H9 (cell line): ENCODE measurements at regions not wholly inside any gene's neighbourhood (a gene's known extent, or its start where the extent isn't known, plus 50 kb on each side); places are given as distances from the start of the nearest gene placed in this dataset.

ENCODE experiments used
- DNase-seq: peaks from one replicate; pipeline ENCODE4 v3.0.0-alpha.2; 2017
- H2AFZ ChIP-seq: one replicate; pipeline ENCODE4 v1.6.1; 2013; ENCODE audit warnings: mild to moderate bottlenecking, low read length, control low read depth, moderate library complexity
- H2AK5ac ChIP-seq: 2 replicates; pipeline ENCODE4 v1.6.1; 2013; ENCODE audit warnings: low read length, control low read depth, mixed read lengths; ENCODE audit not compliant: insufficient read length
- H2BK120ac ChIP-seq: one replicate; pipeline ENCODE4 v1.6.1; 2013; ENCODE audit warnings: low read depth, mild to moderate bottlenecking, low read length, control low read depth, inconsistent platforms; ENCODE audit not compliant: poor library complexity, severe bottlenecking
- H2BK12ac ChIP-seq: 2 replicates; pipeline ENCODE4 v1.6.1; 2013; ENCODE audit warnings: low read length, control low read depth, mixed read lengths, low read depth; ENCODE audit not compliant: insufficient read length
- H2BK15ac ChIP-seq: 2 replicates; pipeline ENCODE4 v1.6.1; 2013; ENCODE audit warnings: low read depth, low read length, control low read depth
- H2BK20ac ChIP-seq: one replicate; pipeline ENCODE4 v1.6.1; 2013; ENCODE audit warnings: low read depth, mild to moderate bottlenecking, low read length, control low read depth, inconsistent platforms; ENCODE audit not compliant: poor library complexity, severe bottlenecking
- H2BK5ac ChIP-seq: 2 replicates; pipeline ENCODE4 v1.6.1; 2013; ENCODE audit warnings: low read length, control low read depth, mixed read lengths; ENCODE audit not compliant: insufficient read length
- H3K14ac ChIP-seq: 2 replicates; pipeline ENCODE4 v1.6.1; 2013; ENCODE audit warnings: low read length, control low read depth; ENCODE audit not compliant: insufficient read depth
- H3K18ac ChIP-seq: 2 replicates; pipeline ENCODE4 v1.6.1; 2013; ENCODE audit warnings: low read depth, mild to moderate bottlenecking, mixed read lengths, low read length, control low read depth; ENCODE audit not compliant: insufficient read length
- H3K23ac ChIP-seq: 2 replicates; pipeline ENCODE4 v1.6.1; 2013; ENCODE audit warnings: low read length, control low read depth, mixed read lengths, low read depth; ENCODE audit not compliant: insufficient read length
- H3K23me2 ChIP-seq: 2 replicates; pipeline ENCODE4 v1.6.1; 2013; ENCODE audit warnings: low read depth, mild to moderate bottlenecking, mixed read lengths, low read length, control low read depth; ENCODE audit not compliant: insufficient read length, poor library complexity, severe bottlenecking
- H3K27ac ChIP-seq: 2 replicates; pipeline ENCODE4 v1.5.1; 2013; ENCODE audit warnings: low read length, control low read depth, mixed read lengths, low read depth; ENCODE audit not compliant: insufficient read length
- H3K27me3 ChIP-seq: 2 replicates; pipeline ENCODE4 v1.6.1; 2013; ENCODE audit warnings: low read length, control low read depth, inconsistent platforms; ENCODE audit not compliant: insufficient read depth
- H3K4ac ChIP-seq: 2 replicates; pipeline ENCODE4 v1.6.1; 2013; ENCODE audit warnings: low read depth, mild to moderate bottlenecking, control low read depth, inconsistent platforms, low read length, moderate library complexity
- H3K4me1 ChIP-seq: 2 replicates; pipeline ENCODE4 v1.6.1; 2013; ENCODE audit warnings: low read length, control low read depth, inconsistent platforms; ENCODE audit not compliant: insufficient read depth
- H3K4me2 ChIP-seq: 2 replicates; pipeline ENCODE4 v1.6.1; 2013; ENCODE audit warnings: low read length, control low read depth, mixed read lengths; ENCODE audit not compliant: insufficient read length, insufficient read depth
- H3K56ac ChIP-seq: 2 replicates; pipeline ENCODE4 v1.6.1; 2013; ENCODE audit warnings: low read depth, mild to moderate bottlenecking, mixed read lengths, low read length, control low read depth; ENCODE audit not compliant: insufficient read length
- H3K79me1 ChIP-seq: 2 replicates; pipeline ENCODE4 v1.6.1; 2013; ENCODE audit warnings: low read depth, mild to moderate bottlenecking, moderate library complexity, low read length, control low read depth, inconsistent platforms; ENCODE audit not compliant: insufficient read depth, poor library complexity, severe bottlenecking
- H3K79me2 ChIP-seq: 2 replicates; pipeline ENCODE4 v1.6.1; 2013; ENCODE audit warnings: low read length, control low read depth, inconsistent platforms; ENCODE audit not compliant: insufficient read depth
- H3K9ac ChIP-seq: 2 replicates; pipeline ENCODE4 v1.6.1; 2013; ENCODE audit warnings: low read length, control low read depth, mixed read lengths; ENCODE audit not compliant: insufficient read length; ENCODE audit errors: extremely low read depth
- H3K9me3 ChIP-seq: one replicate; pipeline ENCODE4 v1.6.1; 2013; ENCODE audit warnings: low read depth, low read length, inconsistent platforms; ENCODE audit not compliant: control insufficient read depth
- H3T11ph ChIP-seq: one replicate; pipeline ENCODE4 v1.6.1; 2013; ENCODE audit warnings: mild to moderate bottlenecking, low read length, control low read depth, inconsistent platforms
- H4K20me1 ChIP-seq: one replicate; pipeline ENCODE4 v1.6.1; 2013; ENCODE audit not compliant: control insufficient read depth, insufficient read length, insufficient read depth
- H4K5ac ChIP-seq: 2 replicates; pipeline ENCODE4 v1.6.1; 2013; ENCODE audit warnings: low read depth, mild to moderate bottlenecking, mixed read lengths, low read length, control low read depth; ENCODE audit not compliant: insufficient read length
- H4K8ac ChIP-seq: replicated peaks from 2 replicates; pipeline ENCODE4 v1.6.1; 2013; ENCODE audit warnings: low read length, control low read depth, mixed read lengths, low read depth; ENCODE audit not compliant: insufficient read length
- H4K91ac ChIP-seq: 2 replicates; pipeline ENCODE4 v1.6.1; 2013; ENCODE audit warnings: low read depth, mild to moderate bottlenecking, moderate library complexity, mixed read lengths, low read length, control low read depth; ENCODE audit not compliant: insufficient read length
- H3K27ac Mint-ChIP-seq, 3 experiments: 2 replicates in 2 of 3; 3 replicates in 1 of 3; pipeline ENCODE4 v1.8.0; 2020 to 2021; ENCODE audit warnings: mixed read lengths in 3 of 3, mild to moderate bottlenecking in 1 of 3, moderate library complexity in 1 of 3
- H3K27me3 Mint-ChIP-seq: 2 replicates; pipeline ENCODE4 v1.8.0; 2021; ENCODE audit warnings: low read depth, mild to moderate bottlenecking, moderate library complexity, mixed read lengths
- H3K36me3 Mint-ChIP-seq, 3 experiments: 2 replicates in 2 of 3; 3 replicates in 1 of 3; pipeline ENCODE4 v1.8.0; 2020 to 2021; ENCODE audit warnings: low read depth in 3 of 3, mixed read lengths in 3 of 3; ENCODE audit not compliant: insufficient read depth in 1 of 3
- H3K4me1 Mint-ChIP-seq, 2 experiments: 2 replicates each; pipeline ENCODE4 v1.8.0; 2020; ENCODE audit warnings: mixed read lengths in 2 of 2
- H3K4me3 Mint-ChIP-seq, 2 experiments: 2 replicates in 1 of 2; 3 replicates in 1 of 2; pipeline ENCODE4 v1.8.0; 2020 to 2021; ENCODE audit warnings: mild to moderate bottlenecking in 2 of 2, mixed read lengths in 2 of 2, moderate library complexity in 1 of 2
- H3K9me3 Mint-ChIP-seq, 2 experiments: 2 replicates in 1 of 2; 3 replicates in 1 of 2; pipeline ENCODE4 v1.8.0; 2020; ENCODE audit warnings: mild to moderate bottlenecking in 2 of 2, mixed read lengths in 2 of 2, moderate library complexity in 1 of 2
- WGBS: extraction: QIAGEN DNeasy Blood & Tissue Kit; methylation state at CpG from one replicate; pipeline ENCODE4 v1.1.7; 2013; ENCODE audit warnings: missing lambda C conversion rate, low lambda C conversion rate, mixed read lengths; ENCODE audit not compliant: insufficient read length; ENCODE audit errors: extremely low coverage; 5-methylcytosine and 5-hydroxymethylcytosine counted together
- TF ChIP-seq, protein P1 (sequence below): fragments of 200-600 bp; sonication (generic); conservative IDR thresholded peaks from 3 replicates; pipeline ENCODE4 v1.8.0; 2021; ENCODE audit warnings: antibody characterized with exemption, mild to moderate bottlenecking

GRCh38 chr1:109846162-109846561 is 64.5 kb upstream of the CSF1 start:
- no peaks in the 10 kb centered on the region for H3K27me3 ChIP-seq
- Mint-ChIP-seq H3K36me3 (peaks cover 3 to 6% (median 5%) of the 10 kb centered on the region in 3 experiments; a peak in 6 of 7 replicates), H3K9me3 (peaks cover 0 to 10% of the 10 kb centered on the region in 2 experiments; a peak in 3 of 5 replicates), H3K27me3 (no peaks in the 10 kb centered on the region), H3K4me1 (no peaks in the 10 kb centered on the region; a peak in 1 of 4 replicates), H3K4me3 (no peak overlapping the region), H3K27ac (no peak overlapping the region)
- H4K8ac ChIP-seq: no peak overlapping the region
- WGBS: no CpG with 5 or more reads among the region's 3 CpGs
- no peaks in the 10 kb centered on the region for H3K79me2 ChIP-seq
- H3K4ac ChIP-seq: no peak overlapping the region
- no peak overlapping the region for H3K9ac ChIP-seq
- H3T11ph ChIP-seq: no peak overlapping the region
- H2AK5ac ChIP-seq: no peak overlapping the region
- no peak overlapping the region for H3K23ac ChIP-seq
- no peaks in the 10 kb centered on the region for H4K20me1 ChIP-seq
- TF ChIP-seq, protein P1, sequence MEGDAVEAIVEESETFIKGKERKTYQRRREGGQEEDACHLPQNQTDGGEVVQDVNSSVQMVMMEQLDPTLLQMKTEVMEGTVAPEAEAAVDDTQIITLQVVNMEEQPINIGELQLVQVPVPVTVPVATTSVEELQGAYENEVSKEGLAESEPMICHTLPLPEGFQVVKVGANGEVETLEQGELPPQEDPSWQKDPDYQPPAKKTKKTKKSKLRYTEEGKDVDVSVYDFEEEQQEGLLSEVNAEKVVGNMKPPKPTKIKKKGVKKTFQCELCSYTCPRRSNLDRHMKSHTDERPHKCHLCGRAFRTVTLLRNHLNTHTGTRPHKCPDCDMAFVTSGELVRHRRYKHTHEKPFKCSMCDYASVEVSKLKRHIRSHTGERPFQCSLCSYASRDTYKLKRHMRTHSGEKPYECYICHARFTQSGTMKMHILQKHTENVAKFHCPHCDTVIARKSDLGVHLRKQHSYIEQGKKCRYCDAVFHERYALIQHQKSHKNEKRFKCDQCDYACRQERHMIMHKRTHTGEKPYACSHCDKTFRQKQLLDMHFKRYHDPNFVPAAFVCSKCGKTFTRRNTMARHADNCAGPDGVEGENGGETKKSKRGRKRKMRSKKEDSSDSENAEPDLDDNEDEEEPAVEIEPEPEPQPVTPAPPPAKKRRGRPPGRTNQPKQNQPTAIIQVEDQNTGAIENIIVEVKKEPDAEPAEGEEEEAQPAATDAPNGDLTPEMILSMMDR: no peak
- no peak overlapping the region for H3K27ac ChIP-seq
- H2AFZ ChIP-seq: no peak overlapping the region
- H4K5ac ChIP-seq: no peak overlapping the region
- H2BK15ac ChIP-seq: no peak overlapping the region
- H3K4me1 ChIP-seq: no peaks in the 10 kb centered on the region
- no peak overlapping the region for H2BK12ac ChIP-seq
- no peak overlapping the region for H3K56ac ChIP-seq
- H2BK120ac ChIP-seq: no peak overlapping the region
- no peaks in the 10 kb centered on the region for H3K9me3 ChIP-seq
- H4K91ac ChIP-seq: no peak overlapping the region
- no peak overlapping the region for H3K4me2 ChIP-seq
- H2BK5ac ChIP-seq: no peak overlapping the region
- no peak overlapping the region for H3K14ac ChIP-seq
- H3K79me1 ChIP-seq: no peaks in the 10 kb centered on the region
- H3K23me2 ChIP-seq: no peaks in the 10 kb centered on the region
- no peak overlapping the region for H3K18ac ChIP-seq
- DNase-seq: no peak
- no peak overlapping the region for H2BK20ac ChIP-seq
